Activated B cell treated with CpG ODN at 0.5 μM for 24 hours (primary cell): ENCODE measurements at regions not wholly inside any gene's neighbourhood (a gene's known extent, or its start where the extent isn't known, plus 50 kb on each side); places are given as distances from the start of the nearest gene placed in this dataset.
"Not testable (repeated sequence)": the region's sequence is repeated elsewhere in the genome, so short reads cannot be mapped to it uniquely, and the experiment has no call there.

ENCODE experiments used
- ATAC-seq: fragments of 200-7000 bp; cut with Tn5 transposase; one replicate; pipeline ENCODE4 v1.10.0; 2021; ENCODE audit warnings: low read depth, mild to moderate bottlenecking, moderate library complexity
- CTCF ChIA-PET: fragments of 350-600 bp; sonication (Branson Sonifier 250); formaldehyde crosslinking; loops from one replicate; lab custom pipeline; 2021; ENCODE audit warnings: antibody characterized with exemption; lab: Charles Lee
- POLR2A ChIA-PET: fragments of 350-600 bp; sonication (Branson Sonifier 250); formaldehyde crosslinking; loops from one replicate; lab custom pipeline; 2021; ENCODE audit warnings: antibody characterized with exemption; lab: Charles Lee
- DNase-seq: peaks from one replicate; pipeline ENCODE4 v3.0.0; 2022
- H3K27ac Mint-ChIP-seq: one replicate; pipeline ENCODE4 v1.8.0; 2020; ENCODE audit warnings: mixed read lengths
- H3K27me3 Mint-ChIP-seq: one replicate; pipeline ENCODE4 v1.8.0; 2021; ENCODE audit warnings: mixed read lengths
- H3K36me3 Mint-ChIP-seq: one replicate; pipeline ENCODE4 v1.8.0; 2021; ENCODE audit warnings: low read depth, mixed read lengths
- H3K4me1 Mint-ChIP-seq: one replicate; pipeline ENCODE4 v1.8.0; 2021; ENCODE audit warnings: mixed read lengths
- H3K4me3 Mint-ChIP-seq: one replicate; pipeline ENCODE4 v1.8.0; 2020; ENCODE audit warnings: mild to moderate bottlenecking, mixed read lengths
- H3K9me3 Mint-ChIP-seq: one replicate; pipeline ENCODE4 v1.8.0; 2020; ENCODE audit warnings: mixed read lengths
- CTCF ChIP-seq: fragments of 200-600 bp; IDR thresholded peaks from one replicate; pipeline ENCODE4 v1.8.0; 2022; ENCODE audit warnings: antibody characterized with exemption, mild to moderate bottlenecking
- intact Hi-C: fragments of 100-400 bp; cut with micrococcal nuclease; formaldehyde crosslinking; loops from one replicate; pipeline ENCODE4 v1.15.1; 2024

DNA sequence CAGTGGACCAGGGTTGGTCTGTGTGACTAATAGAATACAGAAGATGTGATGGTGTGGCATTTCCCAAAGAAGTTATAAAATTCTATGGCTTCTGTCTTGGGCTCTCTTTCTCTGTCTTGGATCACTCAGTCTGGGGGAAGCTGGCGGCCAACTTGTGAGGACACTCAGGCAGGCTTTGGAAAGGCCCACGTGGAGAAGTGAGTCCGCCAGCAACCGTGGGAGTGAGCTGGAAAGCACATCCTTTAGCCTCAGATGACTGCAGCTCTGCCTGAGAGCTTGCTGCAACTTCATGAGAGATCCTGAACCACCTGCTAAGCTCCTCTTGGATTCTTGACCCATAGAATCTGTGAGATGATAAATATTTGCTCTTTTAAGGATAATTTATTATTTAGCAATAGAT is 72.0 kb upstream of the RASGRP1 start:
- Mint-ChIP-seq H3K36me3 (no peaks in the 10 kb centered on the region), H3K4me3 (no peak overlapping the region), H3K27ac (no peak overlapping the region), H3K27me3 (no peaks in the 10 kb centered on the region), H3K4me1 (peaks cover 14% of the 10 kb centered on the region), H3K9me3 (no peaks in the 10 kb centered on the region)
- TF ChIP-seq CTCF: no peak
- POLR2A ChIA-PET: interaction anchor here (0.9 kb wide), 1 partner anchor 15 kb away, joined by 3 read pairs; no protein-coding TSS in a partner anchor
- no peak for ATAC-seq
- DNase-seq: no peak
- CTCF ChIA-PET: interaction anchor here (0.8 kb wide), 1 partner anchor 12 kb away, joined by 3 read pairs; no protein-coding TSS in a partner anchor
- intact Hi-C loops: no loop called here

GRCh38 chr15:38638126-38638525 is 73.5 kb upstream of the RASGRP1 start:
- H3K9me3 Mint-ChIP-seq: no peaks in the 10 kb centered on the region
- CTCF ChIA-PET: no interaction called here
- peak overlapping the region; percentile 37 for H3K27ac Mint-ChIP-seq
- peaks cover 26% of the 10 kb centered on the region for H3K4me1 Mint-ChIP-seq
- DNase-seq (no peak), ATAC-seq (no peak)
- TF ChIP-seq CTCF: no peak
- H3K27me3 Mint-ChIP-seq: no peaks in the 10 kb centered on the region
- no peak overlapping the region for H3K4me3 Mint-ChIP-seq
- POLR2A ChIA-PET: interaction anchor here (1.0 kb wide), 1 partner anchor 34 kb away, joined by 4 read pairs; no protein-coding TSS in a partner anchor
- no peaks in the 10 kb centered on the region for H3K36me3 Mint-ChIP-seq
- intact Hi-C loops: no loop called here

GRCh38 chr15:38638811-38639210 is 74.2 kb upstream of the RASGRP1 start:
- no peak overlapping the region for H3K4me3 Mint-ChIP-seq
- peaks cover 33% of the 10 kb centered on the region for H3K4me1 Mint-ChIP-seq
- no peaks in the 10 kb centered on the region for H3K36me3 Mint-ChIP-seq
- intact Hi-C loops: no loop called here
- ATAC-seq (no peak), DNase-seq (no peak)
- CTCF ChIA-PET: no interaction called here
- POLR2A ChIA-PET: interaction anchor here (1.0 kb wide), 1 partner anchor 33 kb away, joined by 4 read pairs; no protein-coding TSS in a partner anchor
- TF ChIP-seq CTCF: no peak
- H3K27ac Mint-ChIP-seq: no peak overlapping the region
- no peaks in the 10 kb centered on the region for H3K9me3 Mint-ChIP-seq
- H3K27me3 Mint-ChIP-seq: no peaks in the 10 kb centered on the region

- H3K36me3 Mint-ChIP-seq: no peaks in the 10 kb centered on the region
- H3K4me3 Mint-ChIP-seq: peak overlapping the region; percentile 35
- peak overlapping the region; percentile 80 for H3K27ac Mint-ChIP-seq
- TF ChIP-seq CTCF: no peak
- intact Hi-C loops: no loop called here
- H3K9me3 Mint-ChIP-seq: no peaks in the 10 kb centered on the region
- peaks cover 41% of the 10 kb centered on the region for H3K4me1 Mint-ChIP-seq
- DNase-seq (no peak), ATAC-seq (peak; percentile 62)
- CTCF ChIA-PET: interaction anchor here (1.0 to 1.5 kb wide), 3 partner anchors 9 to 79 kb away, joined by 3 to 6 read pairs (median 3); no protein-coding TSS in a partner anchor
- POLR2A ChIA-PET: interaction anchor here (0.9 to 1.4 kb wide), 2 partner anchors 30 to 40 kb away, joined by 3 read pairs; no protein-coding TSS in a partner anchor
- H3K27me3 Mint-ChIP-seq: no peaks in the 10 kb centered on the region
These were observed 78.2 kb upstream of the RASGRP1 start for GRCh38 chr15:38642689-38643270.

DNA sequence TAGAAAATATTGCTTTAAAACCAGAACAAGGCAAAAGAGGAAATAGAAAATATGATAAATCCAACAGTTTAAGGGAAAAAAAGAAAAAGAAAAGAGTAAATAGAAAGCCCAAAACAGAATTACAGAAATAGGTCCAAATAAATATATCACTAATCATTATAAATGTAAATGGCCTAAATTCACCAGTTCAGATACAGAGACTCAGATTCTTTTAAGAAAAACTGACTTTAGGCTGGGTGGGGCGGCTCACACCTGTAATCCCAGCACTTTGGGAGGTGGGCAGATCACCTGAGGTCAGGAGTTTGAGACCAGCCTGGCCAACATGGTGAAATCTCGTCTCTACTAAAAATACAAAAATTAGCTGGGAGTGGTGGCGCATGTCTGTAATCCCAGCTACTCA is 79.7 kb upstream of the RASGRP1 start:
- H3K4me1 Mint-ChIP-seq: peaks cover 38% of the 10 kb centered on the region
- H3K27ac Mint-ChIP-seq, intact Hi-C loops, CTCF ChIA-PET, H3K4me3 Mint-ChIP-seq, POLR2A ChIA-PET, H3K27me3 Mint-ChIP-seq, H3K36me3 Mint-ChIP-seq, DNase-seq, ATAC-seq, H3K9me3 Mint-ChIP-seq: not testable (repeated sequence)
